Activated CD4-positive, alpha-beta T cell treated with anti-CD3 and anti-CD28 coated beads, Interleukin-2, Interleukin-4, amounts not matched to agents 100 ng/mL and 50 ng/mL, durations not matched to agents 16 hours and 8 hours (primary cell): ENCODE measurements at regions not wholly inside any gene's neighbourhood (a gene's known extent, or its start where the extent isn't known, plus 50 kb on each side); places are given as distances from the start of the nearest gene placed in this dataset.

ENCODE experiments used
- DNase-seq: peaks from one replicate; pipeline ENCODE4 v3.0.0-alpha.2; 2020; ENCODE audit warnings: low spot score

- no peak for DNase-seq
These were observed 619.5 kb upstream of the FANCL start for GRCh38 chr2:58860586-58860985.

GRCh38 chr2:58856100-58856499 lies 615.0 kb upstream of the FANCL start:
- DNase-seq = no peak

- DNase-seq = no peak
These were observed 612.3 kb upstream of the FANCL start for GRCh38 chr2:58853420-58853819.

- DNase-seq = no peak
These were observed 611.8 kb upstream of the FANCL start for GRCh38 chr2:58852905-58853304.

GRCh38 chr2:58852243-58852642 lies 611.1 kb upstream of the FANCL start:
- no peak for DNase-seq

GRCh38 chr2:58851598-58851997 lies 610.5 kb upstream of the FANCL start:
- no peak for DNase-seq

GRCh38 chr2:58845011-58845410 lies 603.9 kb upstream of the FANCL start:
- DNase-seq = no peak

GRCh38 chr2:58842501-58843155 lies 601.5 kb upstream of the FANCL start:
- DNase-seq = no peak

GRCh38 chr2:58834404-58834803 lies 593.3 kb upstream of the FANCL start:
- no peak for DNase-seq

- no peak for DNase-seq
These were observed 585.7 kb upstream of the FANCL start for GRCh38 chr2:58826795-58827194.

- no peak for DNase-seq
These were observed 571.7 kb upstream of the FANCL start for GRCh38 chr2:58812771-58813344.

GRCh38 chr2:58805126-58805525 lies 564.0 kb upstream of the FANCL start:
- no peak for DNase-seq

- DNase-seq = no peak
These were observed 562.1 kb upstream of the FANCL start for GRCh38 chr2:58803192-58803591.

- DNase-seq = no peak
These were observed 559.8 kb upstream of the FANCL start for GRCh38 chr2:58800881-58801280.

GRCh38 chr2:58798676-58799208 lies 557.6 kb upstream of the FANCL start:
- no peak for DNase-seq

GRCh38 chr2:58796239-58796910 lies 555.2 kb upstream of the FANCL start:
- no peak for DNase-seq

GRCh38 chr2:58794916-58795315 lies 553.8 kb upstream of the FANCL start:
- DNase-seq = no peak

GRCh38 chr2:58794103-58794502 lies 553.0 kb upstream of the FANCL start:
- no peak for DNase-seq

GRCh38 chr2:58788402-58788801 lies 547.3 kb upstream of the FANCL start:
- no peak for DNase-seq

GRCh38 chr2:58770846-58771245 lies 529.7 kb upstream of the FANCL start:
- no peak for DNase-seq

GRCh38 chr2:58769864-58770234 lies 528.7 kb upstream of the FANCL start:
- DNase-seq = no peak

GRCh38 chr2:58769111-58769863 lies 528.2 kb upstream of the FANCL start:
- no peak for DNase-seq

- no peak for DNase-seq
These were observed 527.6 kb upstream of the FANCL start for GRCh38 chr2:58768715-58769080.
